HG03045 (cell line): ENCODE measurements at regions not wholly inside any gene's neighbourhood (a gene's known extent, or its start where the extent isn't known, plus 50 kb on each side); places are given as distances from the start of the nearest gene placed in this dataset.

Experiments used
- ATAC-seq: cut with Tn5 transposase; IDR thresholded peaks from one replicate; pipeline ENCODE4 v1.9.1; 2021; ENCODE audit warnings: mild to moderate bottlenecking, moderate library complexity; ENCODE audit not compliant: unreplicated experiment

- ATAC-seq, result no peak
Observed at GRCh38 chr5:120988941-120989340, 524.8 kb downstream of the PRR16 start.

- ATAC-seq, result no peak
Observed at GRCh38 chr5:120991569-120991968, 527.5 kb downstream of the PRR16 start.

- ATAC-seq, result no peak
Observed at GRCh38 chr5:120994112-120994511, 530.0 kb downstream of the PRR16 start.

GRCh38 chr5:120999550-120999949, 535.5 kb downstream of the PRR16 start:
- ATAC-seq, result no peak

GRCh38 chr5:121006217-121006616, 542.1 kb downstream of the PRR16 start:
- ATAC-seq, result no peak

- ATAC-seq, result no peak
Observed at GRCh38 chr5:121008041-121008440, 543.9 kb downstream of the PRR16 start.

GRCh38 chr5:121009058-121009457, 545.0 kb downstream of the PRR16 start:
- ATAC-seq, result no peak

GRCh38 chr5:121018004-121018403, 553.9 kb downstream of the PRR16 start:
- ATAC-seq, result no peak

- no peak for ATAC-seq
Observed at GRCh38 chr5:121019106-121019505, 555.0 kb downstream of the PRR16 start.

- no peak for ATAC-seq
Observed at GRCh38 chr5:121019734-121020133, 555.6 kb downstream of the PRR16 start.

- no peak for ATAC-seq
Observed at GRCh38 chr5:121021681-121022080, 557.6 kb downstream of the PRR16 start.

GRCh38 chr5:121024416-121025311, 560.6 kb downstream of the PRR16 start:
- ATAC-seq, result no peak

GRCh38 chr5:121025671-121026070, 561.6 kb downstream of the PRR16 start:
- no peak for ATAC-seq

- ATAC-seq, result no peak
Observed at GRCh38 chr5:121027636-121028035, 563.5 kb downstream of the PRR16 start.

GRCh38 chr5:121029536-121030245, 565.6 kb downstream of the PRR16 start:
- no peak for ATAC-seq

- no peak for ATAC-seq
Observed at GRCh38 chr5:121031491-121031890, 567.4 kb downstream of the PRR16 start.

- no peak for ATAC-seq
Observed at GRCh38 chr5:121033334-121033733, 569.2 kb downstream of the PRR16 start.

GRCh38 chr5:121038438-121038837, 574.3 kb downstream of the PRR16 start:
- ATAC-seq, result no peak

GRCh38 chr5:121049971-121050370, 585.9 kb downstream of the PRR16 start:
- no peak for ATAC-seq

GRCh38 chr5:121053055-121053985, 589.2 kb downstream of the PRR16 start:
- ATAC-seq, result no peak

GRCh38 chr5:121055586-121055985, 591.5 kb downstream of the PRR16 start:
- no peak for ATAC-seq
